ENCODE measurements at regions not wholly inside any gene's neighbourhood (a gene's known extent, or its start where the extent isn't known, plus 50 kb on each side); places are given as distances from the start of the nearest gene placed in this dataset.

DNA sequence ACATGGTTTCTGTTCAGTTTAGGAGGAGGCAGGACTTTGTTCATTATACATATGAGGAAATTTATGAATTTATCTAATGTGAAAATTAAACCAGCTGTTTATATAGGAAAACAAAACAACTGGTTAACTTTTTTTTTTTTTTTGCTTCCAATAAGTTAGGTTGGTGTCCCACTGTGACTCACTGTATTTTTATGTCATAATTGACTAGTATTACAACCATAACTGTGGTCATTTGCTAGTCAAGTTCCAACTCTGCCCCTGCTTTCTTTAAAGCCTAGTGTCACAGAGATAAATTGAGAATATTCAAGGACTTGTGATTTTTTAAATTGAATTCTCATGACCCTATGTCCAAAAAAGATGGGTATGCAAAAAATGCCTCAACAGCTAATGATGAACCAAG lies 227.7 kb downstream of the BCAT1 start:
- BruUV-seq (replicated peaks), result no TSS peak
- ChIA-PET POLR2A (no interaction called here), CTCF (ENCODE audit: low intra/inter-chr PET ratio, low total read pairs) (no interaction called here)

DNA sequence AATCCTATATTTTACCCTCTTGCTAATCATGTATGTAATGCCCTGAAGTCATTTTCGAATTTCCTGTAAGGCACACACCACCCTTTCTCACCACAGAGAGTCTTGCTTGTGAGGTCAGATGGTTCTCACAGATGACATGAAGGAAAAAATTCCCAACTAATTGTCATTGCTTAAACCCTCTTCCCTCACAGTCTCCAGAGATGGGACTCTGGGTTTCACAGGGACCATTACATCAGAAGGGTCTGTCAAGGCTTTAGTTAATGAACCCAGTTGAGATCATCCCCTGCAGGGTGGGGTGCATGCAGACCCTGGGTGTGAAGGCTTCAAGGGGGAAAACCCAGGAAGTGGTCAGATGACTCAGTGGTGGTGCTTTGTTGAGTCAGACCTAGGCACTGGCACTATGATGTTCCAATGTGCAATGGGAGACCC lies 229.6 kb downstream of the BCAT1 start:
- ChIA-PET CTCF (ENCODE audit: low intra/inter-chr PET ratio, low total read pairs) (no interaction called here), POLR2A (no interaction called here)
- ATAC-seq, result no peak
- no peak for DNase-seq (ENCODE audit: low spot score)
- H3K4me1 ChIP-seq (ENCODE audit: insufficient read depth, low read length), result peaks cover 30% of the 10 kb centered on the region
- H3K36me3 ChIP-seq (replicated peaks in 1 of 2; ENCODE audit: control insufficient read depth in 1 of 2, insufficient read depth in 2 of 2, low read length in 2 of 2), result no peaks in the 10 kb centered on the region
- FAIRE-seq, result no peak
- H2AFZ ChIP-seq (ENCODE audit: low read length), result no peak overlapping the region
- intact Hi-C loops (cut with micrococcal nuclease; ENCODE audit: unreplicated experiment) (no loop called here), in situ Hi-C loops (cut with HindIII; ENCODE audit: extremely low pct_ligation_motif_present, low pct_unique_long_range_greater_than_20kb) (no loop called here)
- no peaks in the 10 kb centered on the region for H3K27me3 ChIP-seq (ENCODE audit: control insufficient read depth in 1 of 2, insufficient read depth in 2 of 2, low read length in 2 of 2)
- no peak overlapping the region for H3K4me2 ChIP-seq (ENCODE audit: low read depth, low read length)
- 17% methylated on average over 1 of the region's 1 CpG for WGBS (ENCODE audit: low lambda C conversion rate)
- H3K79me2 ChIP-seq (ENCODE audit: insufficient read depth, low read length), result no peaks in the 10 kb centered on the region
- no peak overlapping the region for H3K27ac ChIP-seq (ENCODE audit: extremely low read length, insufficient read depth, low read length)
- no peaks in the 10 kb centered on the region for H4K20me1 ChIP-seq (ENCODE audit: insufficient read depth, low read length)
- no peak overlapping the region for H3K4me3 ChIP-seq (replicated peaks in 1 of 3; ENCODE audit: insufficient read depth in 1 of 3, low read depth in 2 of 3, low read length in 3 of 3)
- no TSS peak for BruUV-seq (replicated peaks)
- TF ChIP-seq SNAI1 (CRISPR knock-in tag; IDR thresholded peaks at IDR 0.05; ENCODE audit: borderline replicate concordance), result no peak
- TF ChIP-seq NRL (CRISPR knock-in tag; IDR thresholded peaks at IDR 0.05; ENCODE audit: borderline replicate concordance), result no peak
- TF ChIP-seq ZNF746 (CRISPR knock-in tag; IDR thresholded peaks at IDR 0.05), result no peak
- no peak for TF ChIP-seq U2AF2 (IDR thresholded peaks at IDR 0.05; ENCODE audit: low read depth, low read length)
- TF ChIP-seq SMARCC2 (IDR thresholded peaks at IDR 0.05), result no peak
- no peak for TF ChIP-seq ZNF724P (CRISPR knock-in tag; IDR thresholded peaks at IDR 0.05; ENCODE audit: borderline replicate concordance)
- TF ChIP-seq CHCHD3 (CRISPR knock-in tag; IDR thresholded peaks at IDR 0.05), result no peak
- no peak for TF ChIP-seq NBN (conservative IDR thresholded peaks at IDR 0.05)
- TF ChIP-seq, protein P1, sequence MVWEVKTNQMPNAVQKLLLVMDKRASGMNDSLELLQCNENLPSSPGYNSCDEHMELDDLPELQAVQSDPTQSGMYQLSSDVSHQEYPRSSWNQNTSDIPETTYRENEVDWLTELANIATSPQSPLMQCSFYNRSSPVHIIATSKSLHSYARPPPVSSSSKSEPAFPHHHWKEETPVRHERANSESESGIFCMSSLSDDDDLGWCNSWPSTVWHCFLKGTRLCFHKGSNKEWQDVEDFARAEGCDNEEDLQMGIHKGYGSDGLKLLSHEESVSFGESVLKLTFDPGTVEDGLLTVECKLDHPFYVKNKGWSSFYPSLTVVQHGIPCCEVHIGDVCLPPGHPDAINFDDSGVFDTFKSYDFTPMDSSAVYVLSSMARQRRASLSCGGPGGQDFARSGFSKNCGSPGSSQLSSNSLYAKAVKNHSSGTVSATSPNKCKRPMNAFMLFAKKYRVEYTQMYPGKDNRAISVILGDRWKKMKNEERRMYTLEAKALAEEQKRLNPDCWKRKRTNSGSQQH (CRISPR knock-in tag; IDR thresholded peaks at IDR 0.05; ENCODE audit: low read depth), result no peak
- no peak for TF ChIP-seq CREM (IDR thresholded peaks at IDR 0.05)
- TF ChIP-seq CREM (CRISPR knock-in tag; IDR thresholded peaks at IDR 0.05), result no peak
- TF ChIP-seq ZMYM3 (CRISPR knock-in tag; IDR thresholded peaks at IDR 0.05), result no peak
- no peak for TF ChIP-seq ZNF530 (CRISPR knock-in tag; IDR thresholded peaks at IDR 0.05; ENCODE audit: low read depth)
- no peak overlapping the region for H3K9ac ChIP-seq (ENCODE audit: insufficient read depth, low read depth, low read length)
- H3K9me3 ChIP-seq (ENCODE audit: low read length), result no peaks in the 10 kb centered on the region

More for the DNA sequence above, 227.7 kb downstream of the BCAT1 start:
- H3K27me3 ChIP-seq (ENCODE audit: control insufficient read depth in 1 of 2, insufficient read depth in 2 of 2, low read length in 2 of 2), result no peaks in the 10 kb centered on the region
- no peak for FAIRE-seq
- H3K4me1 ChIP-seq (ENCODE audit: insufficient read depth, low read length), result peaks cover 15% of the 10 kb centered on the region
- H3K4me2 ChIP-seq (ENCODE audit: low read depth, low read length), result no peak overlapping the region
- TF ChIP-seq REPIN1 (CRISPR knock-in tag; IDR thresholded peaks at IDR 0.05; ENCODE audit: borderline replicate concordance, low read depth), result no peak
- no peaks in the 10 kb centered on the region for H4K20me1 ChIP-seq (ENCODE audit: insufficient read depth, low read length)
- no peaks in the 10 kb centered on the region for H3K36me3 ChIP-seq (replicated peaks in 1 of 2; ENCODE audit: control insufficient read depth in 1 of 2, insufficient read depth in 2 of 2, low read length in 2 of 2)
- no peaks in the 10 kb centered on the region for H3K79me2 ChIP-seq (ENCODE audit: insufficient read depth, low read length)
- H3K9ac ChIP-seq (ENCODE audit: insufficient read depth, low read depth, low read length), result no peak overlapping the region
- H3K9me3 ChIP-seq (ENCODE audit: low read length), result no peaks in the 10 kb centered on the region
- no peak overlapping the region for H3K27ac ChIP-seq (ENCODE audit: extremely low read length, insufficient read depth, low read length)
- H2AFZ ChIP-seq (ENCODE audit: low read length), result no peak overlapping the region
- H3K4me3 ChIP-seq (replicated peaks in 1 of 3; ENCODE audit: insufficient read depth in 1 of 3, low read depth in 2 of 3, low read length in 3 of 3), result no peak overlapping the region
- in situ Hi-C loops (cut with HindIII; ENCODE audit: extremely low pct_ligation_motif_present, low pct_unique_long_range_greater_than_20kb), result no loop called here
- intact Hi-C loops (cut with micrococcal nuclease; ENCODE audit: unreplicated experiment), result no loop called here
- no peak for ATAC-seq
- no peak for DNase-seq (ENCODE audit: low spot score)

Data from HepG2 (cell line).